Hepatocyte (in vitro differentiated cells): ENCODE measurements at regions not wholly inside any gene's neighbourhood (a gene's known extent, or its start where the extent isn't known, plus 50 kb on each side); places are given as distances from the start of the nearest gene placed in this dataset.

Experiments used
- EZH2 ChIP-seq: fragments of 200-600 bp; sonication (generic); IDR thresholded peaks from 2 replicates; pipeline ENCODE4 v1.6.1; 2016; ENCODE audit warnings: antibody characterized with exemption, mild to moderate bottlenecking, borderline replicate concordance
- EZH2phosphoT487 ChIP-seq: fragments of 200-600 bp; sonication (generic); IDR thresholded peaks from one replicate; pipeline ENCODE4 v1.6.1; 2018; ENCODE audit warnings: antibody characterized with exemption, mild to moderate bottlenecking, low read depth, moderate library complexity; ENCODE audit not compliant: unreplicated experiment, severe bottlenecking
- TF ChIP-seq, protein P1 (sequence below): fragments of 200-600 bp; sonication (generic); IDR thresholded peaks from 2 replicates; pipeline ENCODE4 v1.5.1; 2016; ENCODE audit warnings: antibody characterized with exemption, mild to moderate bottlenecking; ENCODE audit not compliant: poor library complexity

DNA sequence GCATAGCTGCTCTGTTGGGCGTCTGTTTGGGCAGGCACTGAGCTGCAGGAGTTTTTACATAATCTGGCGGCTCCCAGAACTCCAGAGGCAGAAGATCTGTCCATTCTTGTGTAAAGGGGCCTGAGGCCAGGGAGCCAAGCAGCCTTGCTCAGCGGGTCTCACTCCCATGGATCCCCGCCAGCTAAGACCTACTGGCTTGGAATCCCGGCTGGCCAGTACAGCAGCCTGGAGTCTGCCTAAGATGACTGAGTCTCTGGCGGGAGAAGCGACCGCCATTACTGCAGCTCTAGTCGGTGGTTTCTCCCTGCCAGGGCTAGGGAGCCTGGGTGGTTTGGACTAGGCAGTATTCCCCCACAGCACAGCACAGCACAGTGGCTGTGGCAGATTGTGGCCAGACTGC, 268.4 kb upstream of the SYNCRIP start:
- TF ChIP-seq, protein P1, sequence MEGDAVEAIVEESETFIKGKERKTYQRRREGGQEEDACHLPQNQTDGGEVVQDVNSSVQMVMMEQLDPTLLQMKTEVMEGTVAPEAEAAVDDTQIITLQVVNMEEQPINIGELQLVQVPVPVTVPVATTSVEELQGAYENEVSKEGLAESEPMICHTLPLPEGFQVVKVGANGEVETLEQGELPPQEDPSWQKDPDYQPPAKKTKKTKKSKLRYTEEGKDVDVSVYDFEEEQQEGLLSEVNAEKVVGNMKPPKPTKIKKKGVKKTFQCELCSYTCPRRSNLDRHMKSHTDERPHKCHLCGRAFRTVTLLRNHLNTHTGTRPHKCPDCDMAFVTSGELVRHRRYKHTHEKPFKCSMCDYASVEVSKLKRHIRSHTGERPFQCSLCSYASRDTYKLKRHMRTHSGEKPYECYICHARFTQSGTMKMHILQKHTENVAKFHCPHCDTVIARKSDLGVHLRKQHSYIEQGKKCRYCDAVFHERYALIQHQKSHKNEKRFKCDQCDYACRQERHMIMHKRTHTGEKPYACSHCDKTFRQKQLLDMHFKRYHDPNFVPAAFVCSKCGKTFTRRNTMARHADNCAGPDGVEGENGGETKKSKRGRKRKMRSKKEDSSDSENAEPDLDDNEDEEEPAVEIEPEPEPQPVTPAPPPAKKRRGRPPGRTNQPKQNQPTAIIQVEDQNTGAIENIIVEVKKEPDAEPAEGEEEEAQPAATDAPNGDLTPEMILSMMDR, result no peak
- no peak for TF ChIP-seq EZH2phosphoT487
- no peak for TF ChIP-seq EZH2
